Central memory CD8-positive, alpha-beta T cell (primary cell): ENCODE measurements at regions not wholly inside any gene's neighbourhood (a gene's known extent, or its start where the extent isn't known, plus 50 kb on each side); places are given as distances from the start of the nearest gene placed in this dataset.

Experiments used
- ATAC-seq: fragments of 150-1000 bp; cut with Tn5 transposase; replicated peaks from 2 replicates; pipeline ENCODE4 v1.10.0; 2022; ENCODE audit warnings: mild to moderate bottlenecking, moderate FRiP score, moderate number of reproducible peaks; ENCODE audit not compliant: poor library complexity, severe bottlenecking; ENCODE audit errors: extremely low read depth
- DNase-seq, 2 donors: peaks; one replicate each; pipeline ENCODE4 v3.0.0; 2021; ENCODE audit warnings: low spot score in 2 of 2
- H3K27ac Mint-ChIP-seq: one replicate; pipeline ENCODE4 v1.8.0; 2022; ENCODE audit warnings: low read depth, mild to moderate bottlenecking, moderate library complexity, mixed read lengths
- H3K27me3 Mint-ChIP-seq: one replicate; pipeline ENCODE4 v1.8.0; 2022; ENCODE audit warnings: mixed read lengths
- H3K36me3 Mint-ChIP-seq: one replicate; pipeline ENCODE4 v1.8.0; 2022; ENCODE audit warnings: mild to moderate bottlenecking, moderate library complexity, mixed read lengths; ENCODE audit not compliant: insufficient read depth
- H3K4me1 Mint-ChIP-seq: one replicate; pipeline ENCODE4 v1.8.0; 2022; ENCODE audit warnings: mixed read lengths
- H3K4me3 Mint-ChIP-seq: one replicate; pipeline ENCODE4 v1.8.0; 2022; ENCODE audit warnings: mild to moderate bottlenecking, moderate library complexity, mixed read lengths
- H3K9me3 Mint-ChIP-seq: one replicate; pipeline ENCODE4 v1.8.0; 2022; ENCODE audit warnings: mixed read lengths

DNA sequence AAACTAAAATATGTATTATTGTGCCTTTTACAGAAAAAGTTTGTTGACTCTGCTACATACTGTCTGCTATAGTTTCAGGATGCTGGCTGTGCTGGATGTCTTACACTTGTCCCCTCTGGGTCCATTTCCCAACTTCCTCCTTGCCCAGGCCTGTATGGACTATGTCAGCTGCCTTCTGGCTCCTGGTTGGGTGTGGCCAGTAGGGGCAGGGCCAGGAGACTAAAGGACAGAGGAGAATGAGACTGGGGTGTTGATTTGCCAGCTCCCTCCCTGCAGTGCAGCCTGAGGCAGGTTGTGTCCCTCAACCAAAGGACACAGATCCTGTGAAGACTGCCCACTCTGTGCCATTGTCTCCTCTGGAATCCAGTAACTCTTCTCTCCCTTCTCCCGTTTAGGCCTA is 90.6 kb upstream of the UBE2E2 start:
- H3K27me3 Mint-ChIP-seq, result no peaks in the 10 kb centered on the region
- H3K27ac Mint-ChIP-seq, result no peak overlapping the region
- no peak overlapping the region for H3K4me3 Mint-ChIP-seq
- H3K9me3 Mint-ChIP-seq, result peaks cover 5% of the 10 kb centered on the region
- ATAC-seq (no peak), DNase-seq (no peak)
- no peaks in the 10 kb centered on the region for H3K36me3 Mint-ChIP-seq
- no peaks in the 10 kb centered on the region for H3K4me1 Mint-ChIP-seq

DNA sequence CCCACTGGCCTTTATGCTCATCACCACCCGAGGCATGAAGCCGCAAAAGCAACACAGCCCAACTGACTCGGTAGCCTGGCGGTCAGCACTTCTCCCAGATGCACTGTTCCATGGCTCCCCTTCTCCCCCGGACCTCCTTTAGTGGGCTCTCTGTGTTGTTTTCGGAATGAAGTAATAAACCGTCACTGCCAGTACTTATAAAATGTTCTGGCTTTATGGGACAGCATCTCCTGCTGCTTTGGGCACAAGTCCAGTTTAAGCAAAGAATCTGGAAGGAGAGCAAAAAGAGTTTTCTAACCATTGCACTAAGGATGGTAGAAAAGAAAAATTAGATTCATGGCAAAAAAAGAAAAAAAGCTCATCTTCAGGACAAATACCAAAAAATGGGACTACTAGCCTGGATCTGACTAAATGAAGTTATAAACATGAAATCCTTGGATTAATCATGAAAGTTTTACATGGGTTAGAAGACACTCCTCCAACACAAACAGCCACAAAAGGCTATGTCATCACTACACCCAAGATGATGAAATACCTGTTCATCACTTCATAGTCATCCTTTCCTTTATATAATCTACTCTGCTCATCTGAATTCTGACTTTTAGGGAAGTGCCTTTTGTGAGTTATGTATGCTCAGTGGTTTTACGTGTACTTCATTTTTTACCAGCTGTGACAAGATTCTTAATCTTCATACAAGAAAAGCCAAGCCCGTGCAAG is 89.5 kb upstream of the UBE2E2 start:
- Mint-ChIP-seq H3K27me3 (no peaks in the 10 kb centered on the region), H3K4me3 (no peak overlapping the region), H3K9me3 (peaks cover 5% of the 10 kb centered on the region), H3K27ac (no peak overlapping the region), H3K4me1 (no peaks in the 10 kb centered on the region), H3K36me3 (no peaks in the 10 kb centered on the region)
- ATAC-seq (no peak), DNase-seq (no peak)

DNA sequence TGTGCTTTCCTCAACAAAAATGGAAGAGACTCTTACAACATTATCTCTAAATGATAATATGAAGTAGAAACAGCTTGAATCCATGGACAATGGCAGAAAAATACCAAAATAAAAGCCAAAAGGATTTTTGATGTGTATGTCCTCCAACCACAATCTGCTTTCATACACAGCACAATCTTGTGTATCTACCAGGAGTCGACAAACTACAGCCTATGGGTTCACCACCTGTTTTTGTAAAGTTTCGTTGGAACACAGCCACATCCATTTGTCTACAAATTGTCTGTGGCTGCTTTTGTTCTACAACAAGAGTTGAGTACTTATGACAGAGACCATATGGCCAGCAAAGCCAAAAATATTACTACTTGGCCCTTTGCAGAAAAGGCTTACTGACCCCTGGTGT is 88.7 kb upstream of the UBE2E2 start:
- Mint-ChIP-seq H3K27me3 (no peaks in the 10 kb centered on the region), H3K4me1 (no peaks in the 10 kb centered on the region), H3K9me3 (peaks cover 5% of the 10 kb centered on the region), H3K4me3 (no peak overlapping the region), H3K27ac (no peak overlapping the region), H3K36me3 (no peaks in the 10 kb centered on the region)
- ATAC-seq, result no peak
- no peak for DNase-seq

DNA sequence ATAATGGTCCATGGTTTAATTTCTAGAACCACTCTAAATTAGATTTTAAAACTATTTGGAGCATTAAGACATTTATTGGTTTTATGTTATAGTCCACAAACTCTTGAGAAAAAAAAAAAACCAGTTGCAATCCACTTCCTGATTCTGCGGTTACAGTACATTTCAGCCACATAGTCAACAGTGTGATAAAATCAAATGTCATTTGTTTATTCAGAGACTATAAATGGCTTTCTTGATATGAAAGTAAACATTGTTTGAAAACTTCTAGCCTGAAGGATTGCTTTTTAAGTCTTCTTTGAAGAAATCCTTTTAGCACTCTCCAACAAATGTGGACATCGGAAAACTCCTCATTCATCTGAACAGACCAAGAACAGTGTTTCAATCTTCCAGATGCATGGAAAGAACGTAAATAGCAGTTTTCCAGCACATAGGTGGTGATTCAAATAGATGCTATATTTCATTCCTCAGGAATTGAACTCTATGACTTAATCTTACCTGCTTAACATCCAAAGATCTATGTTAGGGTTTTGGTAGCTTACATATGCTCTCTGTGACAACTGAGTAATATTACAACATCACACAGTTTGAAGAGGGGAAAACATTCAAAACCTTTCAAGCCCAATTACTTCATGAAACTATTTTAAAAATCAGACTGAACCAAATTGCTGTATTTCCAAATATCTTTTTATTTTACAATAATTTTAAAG is 87.8 kb upstream of the UBE2E2 start:
- ATAC-seq, result no peak
- no peak overlapping the region for H3K27ac Mint-ChIP-seq

DNA sequence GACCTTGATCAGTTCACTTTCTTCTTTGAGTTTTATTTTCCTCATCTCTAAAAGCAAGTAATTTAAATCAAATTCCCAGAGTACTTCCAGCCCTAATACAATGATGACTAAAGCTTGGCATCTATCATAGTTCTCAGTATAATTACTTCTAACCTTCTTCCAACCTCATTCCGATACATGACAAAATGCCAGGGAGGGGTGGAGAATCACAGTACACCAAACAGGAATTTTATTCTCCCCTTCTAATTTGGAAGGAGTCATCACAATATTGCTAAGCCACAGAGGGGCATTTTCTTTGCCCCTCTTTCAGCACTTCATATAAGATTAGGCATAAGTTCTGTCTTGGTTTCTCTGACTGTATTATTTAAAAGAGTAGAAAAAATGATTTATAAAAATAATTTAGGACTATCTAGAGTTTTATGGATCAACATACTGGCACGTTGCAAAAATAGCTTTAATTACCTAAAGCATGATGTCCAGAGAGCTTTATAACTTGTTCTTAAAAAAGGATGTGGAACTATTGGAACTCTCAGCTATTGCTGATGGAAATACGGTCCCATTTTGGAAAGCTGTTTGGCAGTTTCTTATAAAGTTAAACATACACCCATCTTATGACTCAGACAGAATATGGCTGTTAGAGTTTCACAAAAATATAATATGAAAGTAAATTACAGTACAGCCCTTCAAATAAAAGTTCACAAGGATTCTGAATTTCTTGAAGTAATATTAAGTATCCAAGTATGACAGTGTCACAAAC is 86.9 kb upstream of the UBE2E2 start:
- no peak for DNase-seq
- no peak overlapping the region for H3K27ac Mint-ChIP-seq
- peaks cover 5% of the 10 kb centered on the region for H3K9me3 Mint-ChIP-seq
- no peaks in the 10 kb centered on the region for H3K27me3 Mint-ChIP-seq
- H3K4me1 Mint-ChIP-seq, result no peaks in the 10 kb centered on the region
- no peak for ATAC-seq
- no peaks in the 10 kb centered on the region for H3K36me3 Mint-ChIP-seq
- no peak overlapping the region for H3K4me3 Mint-ChIP-seq

More for the DNA sequence above, 87.8 kb upstream of the UBE2E2 start:
- no peaks in the 10 kb centered on the region for H3K36me3 Mint-ChIP-seq
- no peaks in the 10 kb centered on the region for H3K27me3 Mint-ChIP-seq
- H3K4me3 Mint-ChIP-seq, result no peak overlapping the region
- peaks cover 5% of the 10 kb centered on the region for H3K9me3 Mint-ChIP-seq
- DNase-seq, result no peak
- H3K4me1 Mint-ChIP-seq, result no peaks in the 10 kb centered on the region

DNA sequence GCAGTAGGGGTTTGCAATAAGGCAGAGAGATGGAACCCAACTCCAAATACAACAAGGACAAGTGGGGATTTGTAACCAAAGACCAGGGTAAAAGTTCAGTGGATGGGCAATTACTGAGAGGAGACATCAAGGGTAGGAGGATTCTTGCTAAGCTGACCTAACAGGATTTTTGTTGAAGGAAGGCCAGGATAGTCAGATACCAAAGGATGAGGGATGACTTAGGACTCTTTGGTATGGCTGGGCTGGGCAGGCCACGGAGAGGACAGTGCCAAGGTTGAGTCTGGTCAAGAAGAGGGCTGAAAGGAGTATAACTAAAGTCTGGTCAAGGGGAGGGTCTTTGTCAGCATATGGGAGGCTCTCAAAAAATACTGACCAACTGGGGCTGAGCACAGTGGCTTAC is 85.3 kb upstream of the UBE2E2 start:
- Mint-ChIP-seq H3K27ac (no peak overlapping the region), H3K27me3 (no peaks in the 10 kb centered on the region), H3K4me1 (no peaks in the 10 kb centered on the region), H3K4me3 (no peak overlapping the region), H3K9me3 (peaks cover 5% of the 10 kb centered on the region), H3K36me3 (no peaks in the 10 kb centered on the region)
- ATAC-seq (no peak), DNase-seq (no peak)

DNA sequence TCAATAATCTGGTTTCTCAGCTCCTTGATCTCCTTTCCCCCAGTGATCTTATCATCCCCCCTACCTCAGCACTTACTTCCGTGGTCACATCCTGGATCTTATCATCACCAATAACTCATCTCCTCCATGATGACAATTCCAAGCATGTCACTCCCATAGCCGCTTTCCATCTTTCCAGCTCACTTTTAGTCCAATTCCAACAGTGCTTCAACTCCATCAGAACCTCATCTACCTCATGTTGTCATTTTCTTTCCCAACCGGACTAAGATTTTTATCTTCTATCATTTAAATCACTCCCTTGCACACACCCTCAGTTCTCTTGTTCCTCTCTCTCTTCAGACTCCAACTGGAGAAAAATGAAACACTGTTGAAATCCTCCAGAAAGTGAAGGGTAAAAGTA is 75.9 kb upstream of the UBE2E2 start:
- Mint-ChIP-seq H3K4me3 (no peak overlapping the region), H3K27me3 (no peaks in the 10 kb centered on the region), H3K27ac (no peak overlapping the region), H3K36me3 (no peaks in the 10 kb centered on the region), H3K4me1 (no peaks in the 10 kb centered on the region), H3K9me3 (peaks cover 12% of the 10 kb centered on the region)
- ATAC-seq, result no peak
- DNase-seq, result no peak

DNA sequence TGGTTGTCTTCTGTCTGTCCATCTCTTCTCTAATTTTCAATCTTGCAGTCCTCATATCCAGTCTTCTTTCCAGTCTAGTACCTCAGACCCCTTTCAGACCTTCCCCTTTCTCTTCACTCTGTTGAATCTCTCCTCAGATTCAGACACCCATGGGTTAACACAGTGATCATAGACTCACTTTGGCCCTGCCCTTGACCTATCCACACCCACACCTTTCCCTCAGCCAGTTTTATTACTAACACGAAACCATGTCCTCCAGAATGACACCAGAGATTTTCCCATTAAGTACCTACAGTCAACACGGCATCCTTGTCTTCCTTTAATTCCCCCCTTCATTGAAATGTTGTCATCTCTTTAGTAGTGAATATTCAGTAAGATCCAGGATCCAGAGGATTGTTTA is 74.5 kb upstream of the UBE2E2 start:
- H3K27ac Mint-ChIP-seq, result no peak overlapping the region
- no peak overlapping the region for H3K4me3 Mint-ChIP-seq
- no peaks in the 10 kb centered on the region for H3K36me3 Mint-ChIP-seq
- no peaks in the 10 kb centered on the region for H3K27me3 Mint-ChIP-seq
- no peak for ATAC-seq
- H3K4me1 Mint-ChIP-seq, result no peaks in the 10 kb centered on the region
- no peak for DNase-seq
- H3K9me3 Mint-ChIP-seq, result peaks cover 12% of the 10 kb centered on the region

DNA sequence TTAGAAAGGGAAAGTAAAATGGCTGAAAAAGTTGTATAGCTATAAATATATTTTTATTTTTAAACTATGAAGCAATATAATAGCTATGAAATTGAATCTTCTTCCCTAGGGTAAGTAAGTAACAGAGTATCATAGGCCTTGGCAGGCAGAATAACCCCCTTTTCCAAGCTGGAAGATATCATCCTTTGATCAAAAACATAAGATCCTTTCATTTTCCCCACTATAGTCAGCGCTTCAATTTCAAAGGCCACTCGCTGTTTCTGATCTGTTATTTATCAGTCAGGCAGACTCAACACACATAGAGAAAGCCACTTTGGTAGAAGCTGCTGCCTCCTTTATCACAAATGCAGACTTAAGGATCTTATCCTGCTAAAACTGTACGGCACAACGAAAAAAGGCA is 74.0 kb upstream of the UBE2E2 start:
- Mint-ChIP-seq H3K27ac (no peak overlapping the region), H3K36me3 (no peaks in the 10 kb centered on the region), H3K27me3 (no peaks in the 10 kb centered on the region), H3K4me3 (no peak overlapping the region), H3K4me1 (no peaks in the 10 kb centered on the region), H3K9me3 (peaks cover 12% of the 10 kb centered on the region)
- no peak for ATAC-seq
- no peak for DNase-seq

DNA sequence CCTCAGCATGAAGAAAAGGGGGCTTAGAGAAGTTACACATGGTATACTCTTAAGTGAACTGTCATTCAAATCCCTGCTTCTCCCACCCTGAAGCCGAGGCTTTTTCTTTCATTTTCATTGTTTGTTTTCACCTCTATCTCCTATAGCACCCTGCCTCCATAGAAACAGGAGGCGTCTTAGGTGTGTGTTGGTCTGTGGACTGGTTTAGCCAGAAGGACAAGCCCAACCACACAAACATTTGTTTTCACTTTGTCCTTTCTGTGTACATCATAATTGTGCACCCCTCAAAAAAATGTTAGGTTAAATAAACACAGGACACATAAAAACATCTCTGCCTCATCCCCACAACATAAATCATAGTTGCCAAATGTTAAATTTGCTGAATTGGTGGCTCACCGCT is 73.3 kb upstream of the UBE2E2 start:
- DNase-seq (no peak), ATAC-seq (no peak)
- no peaks in the 10 kb centered on the region for H3K36me3 Mint-ChIP-seq
- no peak overlapping the region for H3K4me3 Mint-ChIP-seq
- peaks cover 12% of the 10 kb centered on the region for H3K9me3 Mint-ChIP-seq
- no peak overlapping the region for H3K27ac Mint-ChIP-seq
- H3K4me1 Mint-ChIP-seq, result no peaks in the 10 kb centered on the region
- H3K27me3 Mint-ChIP-seq, result no peaks in the 10 kb centered on the region

DNA sequence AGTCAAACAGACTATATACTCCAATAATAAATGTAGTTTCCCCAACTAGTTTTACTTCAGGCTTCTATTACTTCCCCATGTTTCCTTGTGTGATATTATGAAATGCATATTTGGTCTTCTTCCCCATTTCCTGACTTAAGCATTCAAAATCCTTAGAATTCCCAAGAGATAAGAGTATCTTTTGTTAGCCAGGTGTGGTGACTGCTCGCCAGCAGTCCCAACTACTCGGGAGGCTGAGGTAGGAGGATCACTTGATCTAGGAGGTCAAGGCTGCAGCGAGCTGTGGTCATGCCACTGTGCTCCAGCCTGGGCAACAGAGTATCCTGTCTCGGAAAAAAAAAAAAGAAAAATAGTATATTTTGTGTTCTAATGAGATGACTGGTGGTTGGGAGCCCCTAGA is 72.7 kb upstream of the UBE2E2 start:
- Mint-ChIP-seq H3K27me3 (no peaks in the 10 kb centered on the region), H3K27ac (no peak overlapping the region), H3K4me1 (no peaks in the 10 kb centered on the region), H3K9me3 (peaks cover 12% of the 10 kb centered on the region), H3K4me3 (no peak overlapping the region), H3K36me3 (no peaks in the 10 kb centered on the region)
- no peak for DNase-seq
- no peak for ATAC-seq

DNA sequence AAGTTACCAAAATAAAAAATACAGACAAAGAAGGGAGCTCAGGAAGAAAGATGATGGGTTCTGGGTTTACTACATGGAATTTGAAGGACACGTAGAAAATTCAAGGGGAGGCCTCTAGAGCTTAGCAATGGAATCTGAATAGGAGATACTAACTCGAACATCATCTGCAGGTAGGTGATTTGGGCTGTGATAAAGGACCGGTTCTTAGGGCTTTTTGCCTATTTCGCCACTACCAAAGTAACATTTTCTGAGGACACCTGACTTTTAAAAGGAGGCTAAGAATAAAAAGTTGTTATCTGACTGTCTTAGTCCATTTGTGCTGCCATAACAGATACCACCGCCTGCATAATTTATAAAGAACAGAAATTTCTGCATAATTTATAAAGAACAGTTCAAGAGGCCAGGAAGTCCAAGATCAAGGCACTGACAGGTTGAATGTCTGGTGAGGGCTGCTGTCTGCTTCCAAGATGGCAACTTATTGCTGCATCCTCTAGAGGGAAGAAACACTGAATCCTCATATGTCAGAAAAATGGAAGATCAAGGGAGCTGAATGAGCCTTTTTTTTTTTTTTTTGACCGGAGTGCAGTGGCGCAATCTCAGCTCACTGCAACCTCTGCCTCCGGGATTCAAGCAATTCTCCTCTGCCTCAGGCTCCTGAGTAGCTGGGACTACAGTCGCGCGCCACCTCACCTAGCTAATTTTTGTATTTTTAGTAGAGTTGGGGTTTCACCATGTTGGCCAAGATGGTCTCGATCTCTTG is 67.9 kb upstream of the UBE2E2 start:
- Mint-ChIP-seq H3K4me3 (no peak overlapping the region), H3K4me1 (no peaks in the 10 kb centered on the region), H3K9me3 (peaks cover 12% of the 10 kb centered on the region), H3K36me3 (no peaks in the 10 kb centered on the region), H3K27ac (no peak overlapping the region), H3K27me3 (no peaks in the 10 kb centered on the region)
- DNase-seq (no peak), ATAC-seq (no peak)
